ENCODE measurements at regions not wholly inside any gene's neighbourhood (a gene's known extent, or its start where the extent isn't known, plus 50 kb on each side); places are given as distances from the start of the nearest gene placed in this dataset.
A peak's percentile ranks its signal among the peaks of the same experiment; 100 is the strongest.
"Not testable (repeated sequence)": the region's sequence is repeated elsewhere in the genome, so short reads cannot be mapped to it uniquely, and the experiment has no call there.

DNA sequence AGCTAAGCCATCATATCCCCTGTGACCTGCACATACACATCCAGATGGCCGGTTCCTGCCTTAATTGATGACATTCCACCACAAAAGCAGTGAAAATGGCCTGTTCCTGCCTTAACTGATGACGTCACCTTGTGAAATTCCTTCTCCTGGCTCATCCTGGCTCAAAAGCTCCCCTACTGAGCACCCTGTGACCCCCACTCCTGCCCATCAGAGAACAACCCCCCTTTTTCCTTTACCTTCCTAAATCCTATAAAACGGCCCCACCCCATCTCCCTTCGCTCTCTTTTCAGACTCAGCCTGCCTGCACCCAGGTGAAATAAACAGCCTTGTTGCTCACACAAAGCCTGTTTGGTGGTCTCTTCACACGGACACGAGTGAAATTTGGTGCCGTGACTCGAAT is 543.8 kb upstream of the HTR2C start:
- intact Hi-C loops (cut with DNase I); ATAC-seq; DNase-seq: not testable (repeated sequence)

- no peak for ATAC-seq
- intact Hi-C loops (cut with DNase I): no loop called here
Measured at GRCh38 chrX:114038358-114038757, 545.5 kb upstream of the HTR2C start.

GRCh38 chrX:114037515-114037914 is 546.4 kb upstream of the HTR2C start:
- no peak for ATAC-seq
- intact Hi-C loops (cut with DNase I): no loop called here
- DNase-seq: no peak

More at GRCh38 chrX:114038358-114038757, 545.5 kb upstream of the HTR2C start:
- DNase-seq: no peak

GRCh38 chrX:114028907-114029662 is 554.8 kb upstream of the HTR2C start:
- intact Hi-C loops (cut with DNase I): no loop called here
- ATAC-seq (no peak), DNase-seq (no peak)

DNA sequence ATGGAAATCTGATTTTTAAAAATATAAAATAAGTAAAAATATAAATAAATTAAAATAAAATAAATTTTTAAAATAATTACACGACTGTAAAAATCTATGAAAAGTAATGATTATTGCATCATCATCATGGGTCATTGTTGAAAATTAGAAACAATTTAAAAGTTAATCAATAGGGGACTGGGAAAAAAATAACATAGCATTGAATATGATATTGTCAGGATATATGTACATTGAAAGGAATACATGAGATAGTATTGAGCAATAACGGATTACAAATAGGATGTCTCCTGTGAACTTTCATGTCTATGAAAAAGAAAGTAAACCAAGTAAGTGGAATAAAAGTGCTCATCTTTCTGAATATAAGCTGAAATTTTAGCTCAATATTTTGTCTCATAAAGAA is 566.8 kb upstream of the HTR2C start:
- ATAC-seq (no peak), DNase-seq (no peak)
- intact Hi-C loops (cut with DNase I): no loop called here

DNA sequence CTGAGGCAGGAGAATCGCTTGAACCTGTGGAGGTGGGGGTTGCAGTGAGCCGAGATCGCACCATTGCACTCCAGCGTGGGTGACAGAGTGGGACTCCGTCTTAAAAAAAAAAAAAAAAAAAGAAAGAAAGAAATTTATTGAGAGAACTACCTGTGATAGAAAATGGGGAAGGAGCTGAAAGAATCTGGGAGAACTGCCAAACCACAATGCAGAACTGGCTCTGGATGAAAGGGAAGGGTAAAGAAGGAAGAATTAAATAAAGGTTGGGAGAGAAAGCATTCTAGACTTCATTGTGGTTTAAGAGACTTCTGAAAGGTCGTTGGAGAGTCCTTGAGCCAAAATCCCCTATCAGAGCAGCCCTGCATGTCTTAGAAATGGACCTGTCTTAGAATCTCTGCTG is 567.9 kb upstream of the HTR2C start:
- intact Hi-C loops (cut with DNase I): no loop called here
- DNase-seq (no peak), ATAC-seq (no peak)

DNA sequence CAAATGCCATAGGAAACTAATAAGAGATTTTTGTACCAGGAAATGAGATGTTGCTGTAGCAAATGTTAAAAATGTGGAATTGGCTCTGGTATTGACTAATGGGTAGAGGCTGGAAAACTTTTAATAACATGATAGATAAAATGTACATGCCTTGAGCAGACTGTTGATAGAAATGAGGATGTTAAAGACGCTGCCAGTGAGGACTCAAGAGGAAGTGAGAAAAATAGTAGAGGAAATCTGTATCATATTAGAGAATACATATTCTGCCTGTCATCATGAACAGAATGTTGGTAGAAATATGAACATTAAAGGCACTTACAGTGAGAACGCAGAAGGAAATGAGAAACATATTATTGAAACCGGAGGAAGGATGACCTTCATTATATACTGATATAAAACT is 577.2 kb upstream of the HTR2C start:
- ATAC-seq (no peak), DNase-seq (no peak)
- intact Hi-C loops (cut with DNase I): no loop called here

GRCh38 chrX:113996781-113997180 is 587.1 kb upstream of the HTR2C start:
- no peak for DNase-seq
- intact Hi-C loops (cut with DNase I): no loop called here

DNA sequence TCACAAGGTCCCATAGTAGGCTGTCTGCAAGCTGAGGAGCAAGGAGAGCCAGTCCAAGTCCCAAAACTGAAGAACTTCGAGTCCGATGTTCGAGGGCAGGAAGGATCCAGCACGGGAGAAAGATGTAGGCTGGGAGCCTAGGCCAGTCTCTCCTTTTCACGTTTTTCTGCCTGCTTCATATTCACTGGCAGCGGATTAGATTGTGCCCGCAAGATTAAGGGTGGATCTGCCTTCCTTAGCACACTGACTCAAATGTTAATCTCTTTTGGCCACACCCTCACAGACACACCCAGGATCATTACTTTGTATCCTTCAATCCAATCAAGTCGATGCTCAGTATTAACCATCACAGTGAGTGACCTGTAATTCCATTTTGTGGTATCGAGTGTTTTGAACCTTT is 592.2 kb upstream of the HTR2C start:
- intact Hi-C loops (cut with DNase I); ATAC-seq; DNase-seq: not testable (repeated sequence)

More at GRCh38 chrX:113996781-113997180, 587.1 kb upstream of the HTR2C start:
- no peak for ATAC-seq

DNA sequence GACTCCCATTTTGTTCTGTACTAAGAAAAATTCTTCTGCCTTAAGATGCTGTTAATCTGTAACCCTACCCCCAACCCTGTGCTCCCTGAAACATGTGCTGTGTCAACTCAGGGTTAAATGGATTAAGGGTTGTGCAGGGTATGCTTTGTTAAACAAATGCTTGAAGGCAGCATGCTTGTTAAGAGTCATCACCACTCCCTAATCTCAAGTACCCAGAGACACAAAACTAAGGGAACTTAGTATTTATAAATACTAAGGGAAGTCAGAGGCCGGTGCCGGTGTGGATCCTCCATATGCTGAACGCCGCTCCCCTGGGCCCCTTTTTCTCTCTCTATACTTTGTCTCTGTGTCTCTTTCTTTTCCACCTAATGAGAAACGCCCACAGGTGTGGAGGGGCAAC is 593.2 kb upstream of the HTR2C start:
- intact Hi-C loops (cut with DNase I); ATAC-seq; DNase-seq: not testable (repeated sequence)

GRCh38 chrX:113988315-113988935 is 595.5 kb upstream of the HTR2C start:
- ATAC-seq; intact Hi-C loops (cut with DNase I): not testable (repeated sequence)

GRCh38 chrX:113986427-113986826 is 597.5 kb upstream of the HTR2C start:
- ATAC-seq (no peak), DNase-seq (no peak)
- intact Hi-C loops (cut with DNase I): no loop called here

More at GRCh38 chrX:113988315-113988935, 595.5 kb upstream of the HTR2C start:
- not testable (repeated sequence) for DNase-seq

DNA sequence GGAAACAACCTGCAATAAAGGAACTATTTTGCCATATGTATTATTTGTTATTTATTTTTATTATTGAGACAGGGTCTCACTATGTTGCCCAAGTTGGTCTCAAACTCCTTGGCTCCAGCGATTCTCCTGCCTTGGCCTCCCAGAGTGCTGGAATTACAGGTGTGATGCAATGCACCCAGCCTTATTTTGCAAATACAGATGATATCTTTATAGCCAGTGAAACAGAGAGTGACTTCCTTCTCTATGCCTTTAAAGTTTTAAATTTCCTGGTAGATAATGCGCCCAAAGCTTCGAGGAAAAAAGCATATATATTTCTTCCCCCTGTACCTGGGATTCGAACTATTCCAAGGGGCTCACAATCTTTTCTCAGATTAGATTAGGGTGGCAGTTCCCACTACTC is 601.1 kb upstream of the HTR2C start:
- no peak for ATAC-seq
- intact Hi-C loops (cut with DNase I): no loop called here
- DNase-seq: no peak

GRCh38 chrX:113980953-113981352 is 602.9 kb upstream of the HTR2C start:
- ATAC-seq (no peak), DNase-seq (no peak)
- intact Hi-C loops (cut with DNase I): no loop called here

GRCh38 chrX:113977887-113978286 is 606.0 kb upstream of the HTR2C start:
- DNase-seq (no peak), ATAC-seq (no peak)
- intact Hi-C loops (cut with DNase I): no loop called here

DNA sequence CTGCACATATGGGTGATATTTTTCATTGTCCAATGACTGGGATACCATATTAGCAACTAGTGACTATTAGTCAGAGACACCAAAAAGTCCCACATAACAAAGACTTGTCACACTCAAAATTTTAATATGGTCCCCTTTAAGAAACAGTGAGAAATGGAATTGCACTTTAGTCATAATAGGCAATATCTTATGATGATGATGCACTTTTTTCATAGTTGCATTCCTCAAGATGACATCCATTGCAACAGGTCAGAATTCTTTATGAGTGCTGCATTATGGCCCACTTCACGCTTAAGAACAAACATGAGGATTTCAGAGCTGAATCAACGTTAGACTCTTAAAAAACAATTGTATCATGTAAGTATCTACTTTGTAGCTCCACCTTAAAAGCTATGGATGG is 608.4 kb upstream of the HTR2C start:
- no peak for DNase-seq
- intact Hi-C loops (cut with DNase I): no loop called here
- no peak for ATAC-seq

GRCh38 chrX:113974881-113975280 is 609.0 kb upstream of the HTR2C start:
- intact Hi-C loops (cut with DNase I): no loop called here
- DNase-seq: no peak
- ATAC-seq: no peak

GRCh38 chrX:113973706-113974105 is 610.2 kb upstream of the HTR2C start:
- intact Hi-C loops (cut with DNase I): no loop called here
- DNase-seq (no peak), ATAC-seq (peak in 1 of 2 donors; percentile 26)

GRCh38 chrX:113966791-113967190 is 617.1 kb upstream of the HTR2C start:
- ATAC-seq: no peak

GRCh38 chrX:113962343-113962742 is 621.5 kb upstream of the HTR2C start:
- intact Hi-C loops (cut with DNase I): no loop called here
- no peak for ATAC-seq

More at GRCh38 chrX:113966791-113967190, 617.1 kb upstream of the HTR2C start:
- intact Hi-C loops (cut with DNase I): no loop called here
- DNase-seq: no peak

More at GRCh38 chrX:113962343-113962742, 621.5 kb upstream of the HTR2C start:
- no peak for DNase-seq
